ENCODE measurements at regions not wholly inside any gene's neighbourhood (a gene's known extent, or its start where the extent isn't known, plus 50 kb on each side); places are given as distances from the start of the nearest gene placed in this dataset.

GRCh38 chr10:23820792-23821191, 381.9 kb downstream of the OTUD1 start:
- TF ChIP-seq CTCF (IDR thresholded peaks at IDR 0.05): no peak
- no peak for DNase-seq
- H3K9me3 Mint-ChIP-seq: peaks cover 33% of the 10 kb centered on the region
- H3K4me3 Mint-ChIP-seq: no peak overlapping the region
- no peak overlapping the region for H3K27ac Mint-ChIP-seq
- no peaks in the 10 kb centered on the region for H3K4me1 Mint-ChIP-seq (ENCODE audit: low read depth)
- H3K36me3 Mint-ChIP-seq (ENCODE audit: low read depth): no peaks in the 10 kb centered on the region; the same call in 1 of the 2 replicates
- H3K27me3 Mint-ChIP-seq (ENCODE audit: insufficient read depth): no peaks in the 10 kb centered on the region

GRCh38 chr10:23824822-23825221, 384.1 kb upstream of the KIAA1217 start:
- Mint-ChIP-seq H3K9me3 (peaks cover 41% of the 10 kb centered on the region), H3K27ac (no peak overlapping the region), H3K27me3 (ENCODE audit: insufficient read depth) (no peaks in the 10 kb centered on the region), H3K36me3 (ENCODE audit: low read depth) (no peaks in the 10 kb centered on the region; the same call in 1 of the 2 replicates), H3K4me1 (ENCODE audit: low read depth) (no peaks in the 10 kb centered on the region), H3K4me3 (no peak overlapping the region)
- no peak for TF ChIP-seq CTCF (IDR thresholded peaks at IDR 0.05)
- DNase-seq: no peak

GRCh38 chr10:23826421-23826820, 382.5 kb upstream of the KIAA1217 start:
- DNase-seq: no peak
- Mint-ChIP-seq H3K27me3 (ENCODE audit: insufficient read depth) (no peaks in the 10 kb centered on the region), H3K36me3 (ENCODE audit: low read depth) (no peaks in the 10 kb centered on the region), H3K4me1 (ENCODE audit: low read depth) (no peaks in the 10 kb centered on the region), H3K27ac (no peak overlapping the region), H3K4me3 (no peak overlapping the region), H3K9me3 (peaks cover 37% of the 10 kb centered on the region)
- TF ChIP-seq CTCF (IDR thresholded peaks at IDR 0.05): no peak

GRCh38 chr10:23829556-23829955, 379.4 kb upstream of the KIAA1217 start:
- Mint-ChIP-seq H3K9me3 (peaks cover 36% of the 10 kb centered on the region), H3K27ac (no peak overlapping the region), H3K4me1 (ENCODE audit: low read depth) (no peaks in the 10 kb centered on the region), H3K4me3 (no peak overlapping the region), H3K27me3 (ENCODE audit: insufficient read depth) (no peaks in the 10 kb centered on the region), H3K36me3 (ENCODE audit: low read depth) (no peaks in the 10 kb centered on the region)
- DNase-seq: no peak
- TF ChIP-seq CTCF (IDR thresholded peaks at IDR 0.05): no peak

GRCh38 chr10:23834091-23834490, 374.8 kb upstream of the KIAA1217 start:
- Mint-ChIP-seq H3K27me3 (ENCODE audit: insufficient read depth) (no peaks in the 10 kb centered on the region), H3K36me3 (ENCODE audit: low read depth) (peaks cover 5% of the 10 kb centered on the region; the same call in 1 of the 2 replicates), H3K4me3 (no peak overlapping the region), H3K4me1 (ENCODE audit: low read depth) (no peaks in the 10 kb centered on the region), H3K27ac (no peak overlapping the region), H3K9me3 (peaks cover 42% of the 10 kb centered on the region)
- no peak for DNase-seq
- no peak for TF ChIP-seq CTCF (IDR thresholded peaks at IDR 0.05)

- DNase-seq: no peak
- Mint-ChIP-seq H3K36me3 (ENCODE audit: low read depth) (no peaks in the 10 kb centered on the region), H3K27me3 (ENCODE audit: insufficient read depth) (no peaks in the 10 kb centered on the region), H3K4me3 (no peak overlapping the region), H3K27ac (no peak overlapping the region), H3K4me1 (ENCODE audit: low read depth) (no peaks in the 10 kb centered on the region), H3K9me3 (peaks cover 40% of the 10 kb centered on the region)
- no peak for TF ChIP-seq CTCF (IDR thresholded peaks at IDR 0.05)
Measured at GRCh38 chr10:23850631-23851030, 358.3 kb upstream of the KIAA1217 start.
